Breast epithelium (tissue), 3 donors: ENCODE measurements at regions not wholly inside any gene's neighbourhood (a gene's known extent, or its start where the extent isn't known, plus 50 kb on each side); places are given as distances from the start of the nearest gene placed in this dataset.

ENCODE experiments used
- CTCF ChIP-seq, 3 donors: fragments of 450-650 bp; IDR thresholded peaks; one replicate each; pipeline ENCODE4 v1.5.1; 2016 to 2017; ENCODE audit warnings: antibody characterized with exemption in 3 of 3, mild to moderate bottlenecking in 3 of 3, moderate library complexity in 3 of 3
- POLR2A ChIP-seq: fragments of 450-650 bp; IDR thresholded peaks from one replicate; pipeline ENCODE4 v1.6.1; 2016; ENCODE audit warnings: antibody characterized with exemption, mild to moderate bottlenecking, moderate library complexity

GRCh38 chr2:57876313-57876712, 170.3 kb upstream of the VRK2 start:
- TF ChIP-seq CTCF (IDR thresholded peaks at IDR 0.05) (no peak), POLR2A (no peak)
